22Rv1 (cell line): ENCODE measurements at regions not wholly inside any gene's neighbourhood (a gene's known extent, or its start where the extent isn't known, plus 50 kb on each side); places are given as distances from the start of the nearest gene placed in this dataset.

ENCODE experiments used
- ZFX ChIP-seq: fragments of 450-650 bp; IDR thresholded peaks from 2 replicates; pipeline ENCODE4 v1.6.1; 2017; ENCODE audit warnings: antibody characterized with exemption, borderline replicate concordance
- TF ChIP-seq, protein P1 (sequence below): fragments of 450-650 bp; IDR thresholded peaks from 2 replicates; pipeline ENCODE4 v1.5.1; 2017; ENCODE audit warnings: mild to moderate bottlenecking

DNA sequence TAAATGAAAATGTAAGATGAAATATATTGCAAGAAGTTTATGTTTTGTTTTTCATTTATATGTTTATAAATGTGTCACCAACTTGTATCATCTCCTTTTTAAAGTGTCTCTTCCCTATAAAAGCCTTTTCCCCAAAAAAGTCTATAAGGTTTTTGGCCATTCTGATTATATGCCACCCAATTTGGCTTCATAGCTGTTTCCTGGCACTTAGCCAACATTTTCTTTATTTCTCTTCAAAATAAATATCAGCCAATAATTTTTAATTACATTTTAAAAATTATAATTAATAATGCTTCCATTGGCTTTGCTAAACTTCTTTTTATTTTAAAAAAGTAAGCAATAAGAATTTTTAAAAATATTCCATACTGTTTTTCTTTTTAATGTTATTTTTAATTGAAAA, 171.8 kb downstream of the RASSF9 start:
- TF ChIP-seq, protein P1, sequence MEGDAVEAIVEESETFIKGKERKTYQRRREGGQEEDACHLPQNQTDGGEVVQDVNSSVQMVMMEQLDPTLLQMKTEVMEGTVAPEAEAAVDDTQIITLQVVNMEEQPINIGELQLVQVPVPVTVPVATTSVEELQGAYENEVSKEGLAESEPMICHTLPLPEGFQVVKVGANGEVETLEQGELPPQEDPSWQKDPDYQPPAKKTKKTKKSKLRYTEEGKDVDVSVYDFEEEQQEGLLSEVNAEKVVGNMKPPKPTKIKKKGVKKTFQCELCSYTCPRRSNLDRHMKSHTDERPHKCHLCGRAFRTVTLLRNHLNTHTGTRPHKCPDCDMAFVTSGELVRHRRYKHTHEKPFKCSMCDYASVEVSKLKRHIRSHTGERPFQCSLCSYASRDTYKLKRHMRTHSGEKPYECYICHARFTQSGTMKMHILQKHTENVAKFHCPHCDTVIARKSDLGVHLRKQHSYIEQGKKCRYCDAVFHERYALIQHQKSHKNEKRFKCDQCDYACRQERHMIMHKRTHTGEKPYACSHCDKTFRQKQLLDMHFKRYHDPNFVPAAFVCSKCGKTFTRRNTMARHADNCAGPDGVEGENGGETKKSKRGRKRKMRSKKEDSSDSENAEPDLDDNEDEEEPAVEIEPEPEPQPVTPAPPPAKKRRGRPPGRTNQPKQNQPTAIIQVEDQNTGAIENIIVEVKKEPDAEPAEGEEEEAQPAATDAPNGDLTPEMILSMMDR: no peak
- no peak for TF ChIP-seq ZFX
